Body of pancreas (tissue), 4 donors: ENCODE measurements at regions not wholly inside any gene's neighbourhood (a gene's known extent, or its start where the extent isn't known, plus 50 kb on each side); places are given as distances from the start of the nearest gene placed in this dataset.

ENCODE experiments used
- CTCF ChIP-seq, 7 experiments: fragments of 450-650 bp in 4 of 7; fragments of 200-600 bp in 3 of 7; sonication (generic) in 3 of 7; IDR thresholded peaks; one replicate each; pipeline ENCODE4 v1.5.1; 2016 to 2019; ENCODE audit warnings: antibody characterized with exemption in 7 of 7
- POLR2A ChIP-seq, 3 donors: fragments of 450-650 bp; IDR thresholded peaks; one replicate each; pipeline ENCODE4 v1.6.1; 2016; ENCODE audit warnings: antibody characterized with exemption in 3 of 3, mild to moderate bottlenecking in 2 of 3

GRCh38 chr5:175257128-175257846 lies 186.7 kb downstream of the DRD1 start:
- TF ChIP-seq CTCF (IDR thresholded peaks at IDR 0.05) (no peak), POLR2A (IDR thresholded peaks at IDR 0.05) (no peak)
